GM19372 (cell line): ENCODE measurements at regions not wholly inside any gene's neighbourhood (a gene's known extent, or its start where the extent isn't known, plus 50 kb on each side); places are given as distances from the start of the nearest gene placed in this dataset.

Experiments used
- ATAC-seq: cut with Tn5 transposase; IDR thresholded peaks from one replicate; pipeline ENCODE4 v1.9.1; 2021; ENCODE audit warnings: mild to moderate bottlenecking, low read depth, moderate library complexity; ENCODE audit not compliant: unreplicated experiment

GRCh38 chr18:42437646-42438045 is 482.6 kb downstream of the PIK3C3 start:
- ATAC-seq: no peak

- no peak for ATAC-seq
Observed at GRCh38 chr18:42442656-42443055, 487.6 kb downstream of the PIK3C3 start.

GRCh38 chr18:42444349-42444748 is 489.3 kb downstream of the PIK3C3 start:
- ATAC-seq: no peak

GRCh38 chr18:42445359-42445758 is 490.3 kb downstream of the PIK3C3 start:
- no peak for ATAC-seq

- no peak for ATAC-seq
Observed at GRCh38 chr18:42446195-42446594, 491.2 kb downstream of the PIK3C3 start.

GRCh38 chr18:42447688-42448087 is 492.7 kb downstream of the PIK3C3 start:
- ATAC-seq: no peak

- no peak for ATAC-seq
Observed at GRCh38 chr18:42458226-42458625, 503.2 kb downstream of the PIK3C3 start.

GRCh38 chr18:42459873-42460272 is 504.8 kb downstream of the PIK3C3 start:
- no peak for ATAC-seq

GRCh38 chr18:42471885-42472284 is 516.9 kb downstream of the PIK3C3 start:
- no peak for ATAC-seq

GRCh38 chr18:42473611-42474010 is 518.6 kb downstream of the PIK3C3 start:
- ATAC-seq: no peak

GRCh38 chr18:42474577-42474976 is 519.5 kb downstream of the PIK3C3 start:
- ATAC-seq: no peak

GRCh38 chr18:42475157-42475556 is 520.1 kb downstream of the PIK3C3 start:
- no peak for ATAC-seq

GRCh38 chr18:42477267-42477666 is 522.2 kb downstream of the PIK3C3 start:
- no peak for ATAC-seq

- ATAC-seq: no peak
Observed at GRCh38 chr18:42480441-42480840, 525.4 kb downstream of the PIK3C3 start.

- no peak for ATAC-seq
Observed at GRCh38 chr18:42484648-42485047, 529.6 kb downstream of the PIK3C3 start.

- no peak for ATAC-seq
Observed at GRCh38 chr18:42486271-42486670, 531.2 kb downstream of the PIK3C3 start.

GRCh38 chr18:42508683-42509296 is 553.8 kb downstream of the PIK3C3 start:
- no peak for ATAC-seq

GRCh38 chr18:42509750-42510415 is 554.8 kb downstream of the PIK3C3 start:
- ATAC-seq: peak; percentile 83

- no peak for ATAC-seq
Observed at GRCh38 chr18:42510540-42510939, 555.5 kb downstream of the PIK3C3 start.

- ATAC-seq: no peak
Observed at GRCh38 chr18:42513441-42513840, 558.4 kb downstream of the PIK3C3 start.

- ATAC-seq: no peak
Observed at GRCh38 chr18:42514512-42514911, 559.5 kb downstream of the PIK3C3 start.

- ATAC-seq: no peak
Observed at GRCh38 chr18:42517896-42518295, 562.9 kb downstream of the PIK3C3 start.
